ENCODE measurements at regions not wholly inside any gene's neighbourhood (a gene's known extent, or its start where the extent isn't known, plus 50 kb on each side); places are given as distances from the start of the nearest gene placed in this dataset.

DNA sequence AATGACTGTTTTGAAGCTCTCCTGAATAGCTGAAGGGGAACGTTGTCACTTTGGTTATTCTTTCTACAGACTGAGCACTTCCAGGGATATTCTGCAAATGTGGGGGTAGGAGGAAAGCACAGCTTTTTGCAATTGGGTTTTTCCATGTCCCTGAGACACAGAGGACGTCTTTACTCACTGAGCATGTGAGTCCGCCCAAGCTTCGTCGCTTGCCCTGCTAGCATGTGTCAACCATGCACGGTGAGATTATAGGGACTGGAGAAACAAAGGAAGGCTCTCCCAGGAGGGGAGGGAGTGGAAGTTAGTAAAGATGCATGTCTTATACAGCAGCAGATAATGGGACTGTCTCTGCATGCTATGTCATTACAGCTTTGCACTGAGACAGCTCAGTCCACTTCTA is 111.5 kb upstream of the SFRP2 start:
- H3K4me1 ChIP-seq (ENCODE audit: insufficient read depth), result no peaks in the 10 kb centered on the region

More for the DNA sequence above, 111.5 kb upstream of the SFRP2 start:
- Mint-ChIP-seq H3K36me3 (ENCODE audit: low read depth) (no peaks in the 10 kb centered on the region), H3K9me3 (no peaks in the 10 kb centered on the region; the same call in 2 of the 3 replicates), H3K27ac (no peak overlapping the region), H3K27me3 (ENCODE audit: insufficient read depth, low read depth, poor library complexity) (no peaks in the 10 kb centered on the region), H3K4me3 (no peak overlapping the region), H3K4me1 (peaks cover 5% of the 10 kb centered on the region; the same call in 2 of the 3 replicates)
- Histone ChIP-seq H3K27me3 (ENCODE audit: insufficient read depth) (no peaks in the 10 kb centered on the region), H2AFZ (peak overlapping the region; percentile 23; the same call in 1 of the 2 replicates), H3K27ac (ENCODE audit: low read depth) (no peak overlapping the region), H4K20me1 (replicated peaks; ENCODE audit: insufficient read depth) (no peaks in the 10 kb centered on the region), H3K79me2 (replicated peaks; ENCODE audit: insufficient read depth) (no peaks in the 10 kb centered on the region), H3K9me2 (ENCODE audit: insufficient read depth) (peaks cover 9% of the 10 kb centered on the region; the same call in 1 of the 2 replicates), H3K4me2 (no peak overlapping the region), H3K36me3 (ENCODE audit: insufficient read depth) (no peaks in the 10 kb centered on the region), H3K4me3 (no peak overlapping the region), H3F3A (replicated peaks; ENCODE audit: low read depth) (no peaks in the 10 kb centered on the region)
- DNase-seq (ENCODE audit: low spot score), result no peak
- no peak for ATAC-seq
- TF ChIP-seq, protein P1, sequence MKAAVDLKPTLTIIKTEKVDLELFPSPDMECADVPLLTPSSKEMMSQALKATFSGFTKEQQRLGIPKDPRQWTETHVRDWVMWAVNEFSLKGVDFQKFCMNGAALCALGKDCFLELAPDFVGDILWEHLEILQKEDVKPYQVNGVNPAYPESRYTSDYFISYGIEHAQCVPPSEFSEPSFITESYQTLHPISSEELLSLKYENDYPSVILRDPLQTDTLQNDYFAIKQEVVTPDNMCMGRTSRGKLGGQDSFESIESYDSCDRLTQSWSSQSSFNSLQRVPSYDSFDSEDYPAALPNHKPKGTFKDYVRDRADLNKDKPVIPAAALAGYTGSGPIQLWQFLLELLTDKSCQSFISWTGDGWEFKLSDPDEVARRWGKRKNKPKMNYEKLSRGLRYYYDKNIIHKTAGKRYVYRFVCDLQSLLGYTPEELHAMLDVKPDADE (IDR thresholded peaks at IDR 0.05), result no peak
- TF ChIP-seq, protein P2, sequence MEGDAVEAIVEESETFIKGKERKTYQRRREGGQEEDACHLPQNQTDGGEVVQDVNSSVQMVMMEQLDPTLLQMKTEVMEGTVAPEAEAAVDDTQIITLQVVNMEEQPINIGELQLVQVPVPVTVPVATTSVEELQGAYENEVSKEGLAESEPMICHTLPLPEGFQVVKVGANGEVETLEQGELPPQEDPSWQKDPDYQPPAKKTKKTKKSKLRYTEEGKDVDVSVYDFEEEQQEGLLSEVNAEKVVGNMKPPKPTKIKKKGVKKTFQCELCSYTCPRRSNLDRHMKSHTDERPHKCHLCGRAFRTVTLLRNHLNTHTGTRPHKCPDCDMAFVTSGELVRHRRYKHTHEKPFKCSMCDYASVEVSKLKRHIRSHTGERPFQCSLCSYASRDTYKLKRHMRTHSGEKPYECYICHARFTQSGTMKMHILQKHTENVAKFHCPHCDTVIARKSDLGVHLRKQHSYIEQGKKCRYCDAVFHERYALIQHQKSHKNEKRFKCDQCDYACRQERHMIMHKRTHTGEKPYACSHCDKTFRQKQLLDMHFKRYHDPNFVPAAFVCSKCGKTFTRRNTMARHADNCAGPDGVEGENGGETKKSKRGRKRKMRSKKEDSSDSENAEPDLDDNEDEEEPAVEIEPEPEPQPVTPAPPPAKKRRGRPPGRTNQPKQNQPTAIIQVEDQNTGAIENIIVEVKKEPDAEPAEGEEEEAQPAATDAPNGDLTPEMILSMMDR (conservative IDR thresholded peaks at IDR 0.05; ENCODE audit: low read depth in 2 of 2), result no peak
- TF ChIP-seq EZH2phosphoT487 (IDR thresholded peaks at IDR 0.05; ENCODE audit: unreplicated experiment) (no peak), CREB1 (CRISPR knock-in tag; IDR thresholded peaks at IDR 0.05; ENCODE audit: low read depth) (no peak), STAT1 (IDR thresholded peaks at IDR 0.05; ENCODE audit: unreplicated experiment) (no peak), NANOG (IDR thresholded peaks at IDR 0.05; ENCODE audit: borderline replicate concordance) (no peak), ZNF331 (CRISPR knock-in tag; IDR thresholded peaks at IDR 0.05; ENCODE audit: low read depth) (no peak), EZH2 (IDR thresholded peaks at IDR 0.05; ENCODE audit: low read depth, unreplicated experiment) (no peak), ZNF114 (CRISPR knock-in tag; IDR thresholded peaks at IDR 0.05) (no peak), JUNB (IDR thresholded peaks at IDR 0.05; ENCODE audit: unreplicated experiment) (no peak), POLR2AphosphoS5 (IDR thresholded peaks at IDR 0.05; ENCODE audit: low read depth) (no peak), REST (IDR thresholded peaks at IDR 0.05; ENCODE audit: unreplicated experiment) (no peak)
- TF ChIP-seq, protein P3, sequence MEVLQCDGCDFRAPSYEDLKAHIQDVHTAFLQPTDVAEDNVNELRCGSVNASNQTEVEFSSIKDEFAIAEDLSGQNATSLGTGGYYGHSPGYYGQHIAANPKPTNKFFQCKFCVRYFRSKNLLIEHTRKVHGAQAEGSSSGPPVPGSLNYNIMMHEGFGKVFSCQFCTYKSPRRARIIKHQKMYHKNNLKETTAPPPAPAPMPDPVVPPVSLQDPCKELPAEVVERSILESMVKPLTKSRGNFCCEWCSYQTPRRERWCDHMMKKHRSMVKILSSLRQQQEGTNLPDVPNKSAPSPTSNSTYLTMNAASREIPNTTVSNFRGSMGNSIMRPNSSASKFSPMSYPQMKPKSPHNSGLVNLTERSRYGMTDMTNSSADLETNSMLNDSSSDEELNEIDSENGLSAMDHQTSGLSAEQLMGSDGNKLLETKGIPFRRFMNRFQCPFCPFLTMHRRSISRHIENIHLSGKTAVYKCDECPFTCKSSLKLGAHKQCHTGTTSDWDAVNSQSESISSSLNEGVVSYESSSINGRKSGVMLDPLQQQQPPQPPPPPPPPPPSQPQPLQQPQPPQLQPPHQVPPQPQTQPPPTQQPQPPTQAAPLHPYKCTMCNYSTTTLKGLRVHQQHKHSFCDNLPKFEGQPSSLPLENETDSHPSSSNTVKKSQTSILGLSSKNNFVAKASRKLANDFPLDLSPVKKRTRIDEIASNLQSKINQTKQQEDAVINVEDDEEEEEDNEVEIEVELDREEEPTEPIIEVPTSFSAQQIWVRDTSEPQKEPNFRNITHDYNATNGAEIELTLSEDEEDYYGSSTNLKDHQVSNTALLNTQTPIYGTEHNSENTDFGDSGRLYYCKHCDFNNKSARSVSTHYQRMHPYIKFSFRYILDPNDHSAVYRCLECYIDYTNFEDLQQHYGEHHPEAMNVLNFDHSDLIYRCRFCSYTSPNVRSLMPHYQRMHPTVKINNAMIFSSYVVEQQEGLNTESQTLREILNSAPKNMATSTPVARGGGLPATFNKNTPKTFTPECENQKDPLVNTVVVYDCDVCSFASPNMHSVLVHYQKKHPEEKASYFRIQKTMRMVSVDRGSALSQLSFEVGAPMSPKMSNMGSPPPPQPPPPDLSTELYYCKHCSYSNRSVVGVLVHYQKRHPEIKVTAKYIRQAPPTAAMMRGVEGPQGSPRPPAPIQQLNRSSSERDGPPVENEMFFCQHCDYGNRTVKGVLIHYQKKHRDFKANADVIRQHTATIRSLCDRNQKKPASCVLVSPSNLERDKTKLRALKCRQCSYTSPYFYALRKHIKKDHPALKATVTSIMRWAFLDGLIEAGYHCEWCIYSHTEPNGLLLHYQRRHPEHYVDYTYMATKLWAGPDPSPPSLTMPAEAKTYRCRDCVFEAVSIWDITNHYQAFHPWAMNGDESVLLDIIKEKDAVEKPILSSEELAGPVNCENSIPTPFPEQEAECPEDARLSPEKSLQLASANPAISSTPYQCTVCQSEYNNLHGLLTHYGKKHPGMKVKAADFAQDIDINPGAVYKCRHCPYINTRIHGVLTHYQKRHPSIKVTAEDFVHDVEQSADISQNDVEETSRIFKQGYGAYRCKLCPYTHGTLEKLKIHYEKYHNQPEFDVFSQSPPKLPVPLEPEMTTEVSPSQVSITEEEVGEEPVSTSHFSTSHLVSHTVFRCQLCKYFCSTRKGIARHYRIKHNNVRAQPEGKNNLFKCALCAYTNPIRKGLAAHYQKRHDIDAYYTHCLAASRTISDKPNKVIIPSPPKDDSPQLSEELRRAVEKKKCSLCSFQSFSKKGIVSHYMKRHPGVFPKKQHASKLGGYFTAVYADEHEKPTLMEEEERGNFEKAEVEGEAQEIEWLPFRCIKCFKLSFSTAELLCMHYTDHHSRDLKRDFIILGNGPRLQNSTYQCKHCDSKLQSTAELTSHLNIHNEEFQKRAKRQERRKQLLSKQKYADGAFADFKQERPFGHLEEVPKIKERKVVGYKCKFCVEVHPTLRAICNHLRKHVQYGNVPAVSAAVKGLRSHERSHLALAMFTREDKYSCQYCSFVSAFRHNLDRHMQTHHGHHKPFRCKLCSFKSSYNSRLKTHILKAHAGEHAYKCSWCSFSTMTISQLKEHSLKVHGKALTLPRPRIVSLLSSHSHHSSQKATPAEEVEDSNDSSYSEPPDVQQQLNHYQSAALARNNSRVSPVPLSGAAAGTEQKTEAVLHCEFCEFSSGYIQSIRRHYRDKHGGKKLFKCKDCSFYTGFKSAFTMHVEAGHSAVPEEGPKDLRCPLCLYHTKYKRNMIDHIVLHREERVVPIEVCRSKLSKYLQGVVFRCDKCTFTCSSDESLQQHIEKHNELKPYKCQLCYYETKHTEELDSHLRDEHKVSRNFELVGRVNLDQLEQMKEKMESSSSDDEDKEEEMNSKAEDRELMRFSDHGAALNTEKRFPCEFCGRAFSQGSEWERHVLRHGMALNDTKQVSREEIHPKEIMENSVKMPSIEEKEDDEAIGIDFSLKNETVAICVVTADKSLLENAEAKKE (CRISPR knock-in tag; IDR thresholded peaks at IDR 0.05), result no peak
